Activated T-cell treated with anti-CD3 and anti-CD28 coated beads for 1 hour (primary cell): ENCODE measurements at regions not wholly inside any gene's neighbourhood (a gene's known extent, or its start where the extent isn't known, plus 50 kb on each side); places are given as distances from the start of the nearest gene placed in this dataset.

Source experiments
- DNase-seq: peaks from one replicate; pipeline ENCODE4 v3.0.0-alpha.2; 2020; ENCODE audit warnings: low read depth

DNA sequence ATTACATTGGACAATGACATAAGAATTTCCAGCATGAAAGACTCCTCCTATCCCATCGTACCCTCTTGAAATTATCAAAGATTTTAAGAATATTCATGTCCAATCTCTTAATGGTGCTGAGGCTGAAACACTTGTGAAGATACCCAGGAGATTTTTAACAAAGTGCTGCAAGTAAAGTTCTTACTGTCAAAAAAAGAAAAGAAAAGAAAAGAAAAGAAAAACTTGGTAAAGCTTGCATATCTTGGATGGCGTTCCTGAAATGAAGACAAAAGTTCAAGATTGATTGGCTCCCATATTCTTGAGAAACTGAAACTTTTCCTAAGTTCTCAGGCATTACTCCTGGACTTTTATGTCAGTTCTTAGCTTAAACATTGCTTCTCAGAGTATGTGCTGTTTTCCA, 1010.5 kb upstream of the PIK3C3 start:
- no peak for DNase-seq

DNA sequence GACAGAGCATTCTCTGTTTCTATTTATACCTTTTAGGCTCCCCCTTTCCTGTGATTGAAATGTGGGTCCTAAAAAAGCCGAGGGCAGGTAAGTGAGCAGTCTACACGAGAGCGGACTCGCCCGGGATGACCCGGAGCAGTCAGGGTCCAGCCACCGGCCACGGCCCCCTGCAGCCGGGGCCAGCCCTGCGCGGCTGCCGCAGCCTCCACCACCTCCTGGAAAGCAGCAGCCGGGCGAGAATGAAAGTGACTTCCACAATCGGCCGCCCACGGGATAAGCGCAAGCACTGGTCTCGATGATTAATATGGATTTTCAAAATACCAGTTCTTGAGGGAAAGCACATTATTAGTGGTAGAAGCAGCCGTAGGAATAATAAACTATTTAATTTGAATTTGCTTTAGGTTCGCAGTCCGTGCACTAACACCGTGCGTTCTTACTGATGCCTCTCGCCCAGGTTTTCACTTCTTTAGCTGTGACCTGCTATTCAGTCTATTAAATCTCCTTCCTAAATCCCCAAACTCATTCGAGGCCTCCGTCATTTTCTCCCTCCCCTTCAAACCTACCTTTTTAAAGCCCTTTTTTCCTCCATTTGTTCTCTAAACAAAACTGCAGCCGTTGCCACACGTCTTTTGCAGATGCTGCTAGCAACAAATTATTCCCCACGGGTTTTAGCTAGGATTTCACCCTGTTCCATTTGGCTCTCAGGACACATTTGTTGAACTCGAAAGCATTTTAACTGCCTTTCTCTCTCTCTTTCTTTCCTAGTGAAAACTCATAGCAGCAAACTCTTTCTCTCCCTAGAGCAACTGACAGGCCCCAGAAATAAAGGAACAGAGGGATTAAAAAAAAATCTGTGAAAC, 1015.1 kb upstream of the PIK3C3 start:
- no peak for DNase-seq

- no peak for DNase-seq
Measured at GRCh38 chr18:40938615-40939014, 1016.4 kb upstream of the PIK3C3 start.

- no peak for DNase-seq
Measured at GRCh38 chr18:40937386-40937785, 1017.6 kb upstream of the PIK3C3 start.

GRCh38 chr18:40935423-40935822, 1019.6 kb upstream of the PIK3C3 start:
- no peak for DNase-seq

DNA sequence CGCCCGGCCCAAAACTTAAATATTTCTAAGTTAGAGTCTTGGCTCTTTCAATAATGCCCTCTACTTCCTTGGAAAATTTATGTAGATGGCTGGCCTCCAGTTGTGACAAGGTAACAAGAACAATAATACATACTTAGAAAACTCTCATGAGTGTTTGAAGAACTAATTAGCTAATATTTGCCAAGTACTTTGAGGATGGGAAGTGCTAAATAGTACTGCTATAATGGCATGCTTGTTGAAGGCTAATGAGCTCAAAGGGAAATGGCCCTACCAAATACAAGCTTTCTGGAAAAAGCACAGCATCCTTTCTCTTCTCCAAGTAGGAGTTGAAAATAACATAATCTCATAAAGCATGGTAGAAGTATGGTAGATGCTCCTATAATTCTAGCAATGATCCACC, 1022.2 kb upstream of the PIK3C3 start:
- no peak for DNase-seq

GRCh38 chr18:40930211-40930882, 1024.7 kb upstream of the PIK3C3 start:
- DNase-seq, result no peak

GRCh38 chr18:40929399-40929798, 1025.6 kb upstream of the PIK3C3 start:
- DNase-seq, result no peak

- DNase-seq, result no peak
Measured at GRCh38 chr18:40926679-40927078, 1028.4 kb upstream of the PIK3C3 start.

DNA sequence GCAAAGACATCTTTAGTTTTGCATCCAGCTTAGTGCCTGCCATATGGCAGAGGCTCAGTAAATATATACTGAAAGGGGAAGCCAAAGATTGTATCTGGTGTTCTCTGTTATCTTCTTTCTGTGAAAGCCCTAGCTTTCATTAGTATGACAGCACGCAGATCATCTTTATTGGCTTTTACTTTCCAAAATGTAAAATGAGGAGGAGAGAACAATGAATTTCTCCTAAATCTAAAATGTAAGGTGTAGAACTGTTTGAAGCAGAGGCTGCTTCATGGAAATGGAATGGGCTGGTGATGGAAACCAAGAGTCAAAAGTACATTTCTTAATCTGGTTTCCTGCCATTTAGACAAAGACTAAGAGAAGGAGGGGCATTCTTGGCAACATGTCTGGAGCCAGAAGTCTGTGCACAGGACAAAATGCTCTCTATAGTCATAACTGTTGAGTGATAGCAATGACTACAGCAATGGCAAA, 1029.9 kb upstream of the PIK3C3 start:
- DNase-seq, result no peak

GRCh38 chr18:40921845-40922629, 1033.0 kb upstream of the PIK3C3 start:
- no peak for DNase-seq

GRCh38 chr18:40917056-40917455, 1038.0 kb upstream of the PIK3C3 start:
- DNase-seq, result no peak

GRCh38 chr18:40915724-40916123, 1039.3 kb upstream of the PIK3C3 start:
- DNase-seq, result no peak

GRCh38 chr18:40911582-40912254, 1043.3 kb upstream of the PIK3C3 start:
- DNase-seq, result no peak

DNA sequence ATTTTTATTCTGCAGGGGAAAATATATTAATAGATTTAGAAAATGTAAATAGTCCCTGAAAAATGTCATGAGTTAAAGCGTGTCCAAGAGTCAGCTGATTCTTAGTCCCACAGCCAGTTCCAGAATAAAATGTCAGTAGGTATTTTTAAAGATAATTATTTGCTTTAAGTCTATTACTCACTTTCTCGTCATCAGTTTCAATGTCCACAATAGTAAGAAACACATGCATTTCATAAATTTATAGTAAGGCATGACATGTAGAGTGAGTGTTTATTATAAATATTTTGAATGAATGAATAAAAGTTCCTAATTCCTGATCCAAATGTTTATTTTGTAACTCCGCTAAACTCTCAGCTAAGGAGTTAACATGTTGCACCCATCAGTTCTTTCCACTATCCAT, 1044.0 kb upstream of the PIK3C3 start:
- DNase-seq, result no peak

DNA sequence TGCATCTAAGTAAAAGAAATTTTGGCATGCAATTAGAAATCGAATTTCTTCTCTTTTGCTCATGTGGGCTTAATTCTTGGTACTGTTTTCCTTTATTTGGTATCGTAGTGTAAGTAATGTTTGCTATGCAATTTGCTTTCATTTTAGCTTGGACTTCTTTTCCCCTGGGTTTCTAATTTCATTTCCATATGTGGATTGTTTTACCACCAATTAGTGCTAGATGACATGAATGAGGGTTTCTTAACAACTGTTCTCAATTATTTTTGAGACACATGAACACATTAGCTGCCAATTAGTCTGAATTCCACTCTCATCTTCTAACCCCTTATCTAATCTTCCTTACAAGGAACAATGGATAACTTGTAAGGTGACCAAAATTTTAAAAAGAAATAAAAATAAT, 1047.2 kb upstream of the PIK3C3 start:
- DNase-seq, result no peak

- no peak for DNase-seq
Measured at GRCh38 chr18:40904295-40904694, 1050.7 kb upstream of the PIK3C3 start.

GRCh38 chr18:40902436-40902835, 1052.6 kb upstream of the PIK3C3 start:
- no peak for DNase-seq

DNA sequence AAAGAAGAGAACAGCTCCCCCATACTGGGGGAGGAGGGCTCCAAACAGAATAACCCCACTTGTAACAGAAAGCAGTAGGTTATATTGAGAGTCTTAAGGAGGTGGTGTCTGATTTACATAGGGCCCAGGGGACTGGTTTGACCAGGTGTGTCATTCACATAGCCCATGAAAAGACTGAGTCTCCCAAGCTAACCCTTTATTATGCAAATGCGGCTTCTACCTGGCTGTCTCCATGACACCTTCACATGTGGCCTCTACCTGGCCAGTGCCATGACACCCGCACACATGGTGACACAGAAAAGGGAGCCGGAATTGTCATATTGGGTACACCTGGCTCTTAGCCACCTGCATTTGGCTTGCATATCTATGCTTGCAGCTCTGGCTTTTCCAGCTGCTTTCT, 1057.2 kb upstream of the PIK3C3 start:
- no peak for DNase-seq

DNA sequence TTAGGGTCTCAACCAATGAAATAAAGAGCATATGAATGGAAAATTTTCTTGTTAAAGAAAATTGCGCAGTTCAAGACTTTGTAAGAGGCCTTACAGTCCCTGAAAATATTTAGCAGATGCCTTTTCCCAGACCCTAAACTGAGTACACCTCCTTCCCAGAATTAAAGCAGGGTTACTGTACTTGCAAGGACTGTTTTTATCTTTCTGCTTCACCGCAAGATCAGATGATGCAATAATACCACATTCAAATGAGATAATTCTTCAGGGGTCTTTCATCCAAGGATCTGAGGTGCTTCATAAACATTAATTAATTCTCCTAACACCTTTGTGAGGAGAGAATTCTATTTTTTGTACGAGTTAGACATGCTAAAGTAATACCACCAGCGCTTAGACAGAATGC, 1071.8 kb upstream of the PIK3C3 start:
- no peak for DNase-seq

DNA sequence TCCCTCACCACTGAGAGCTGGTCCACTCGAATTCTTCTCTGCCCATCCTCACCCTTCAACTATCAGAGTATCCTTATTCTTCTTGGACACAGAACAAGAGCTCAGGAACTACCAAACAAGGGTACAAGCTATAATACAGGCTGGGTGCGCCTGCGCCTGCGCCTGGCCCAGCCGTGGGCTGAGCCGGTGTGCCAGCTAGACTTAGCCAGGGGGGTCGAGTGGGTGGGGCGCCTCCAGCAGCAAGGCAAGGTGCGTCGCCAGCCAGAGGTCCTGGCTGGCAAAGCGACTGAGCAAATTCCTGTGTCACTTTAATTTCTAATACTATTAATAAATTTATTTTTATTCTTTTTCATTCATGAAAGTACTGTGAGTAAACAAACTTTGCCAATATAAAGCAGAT, 1072.6 kb upstream of the PIK3C3 start:
- DNase-seq, result no peak

DNA sequence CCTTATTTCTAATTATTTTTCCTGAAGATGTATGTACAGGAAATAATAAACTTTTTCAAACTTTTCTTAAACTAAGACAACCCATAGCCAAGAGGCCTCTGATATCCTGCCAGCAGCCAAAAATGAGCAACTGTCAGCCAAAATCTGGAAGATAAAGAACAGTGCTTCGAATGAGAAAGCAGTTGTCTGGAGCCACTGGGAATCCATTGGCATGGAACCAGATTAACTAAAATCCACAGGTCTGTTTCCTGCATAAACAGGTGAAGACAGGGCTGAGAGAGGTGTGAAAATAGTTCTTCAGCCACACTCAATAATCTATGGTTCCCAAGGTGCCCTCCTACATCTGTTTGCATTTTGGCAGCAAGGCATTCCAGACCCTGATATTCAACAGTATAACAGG, 1076.7 kb upstream of the PIK3C3 start:
- no peak for DNase-seq
